ENCODE measurements at regions not wholly inside any gene's neighbourhood (a gene's known extent, or its start where the extent isn't known, plus 50 kb on each side); places are given as distances from the start of the nearest gene placed in this dataset.

DNA sequence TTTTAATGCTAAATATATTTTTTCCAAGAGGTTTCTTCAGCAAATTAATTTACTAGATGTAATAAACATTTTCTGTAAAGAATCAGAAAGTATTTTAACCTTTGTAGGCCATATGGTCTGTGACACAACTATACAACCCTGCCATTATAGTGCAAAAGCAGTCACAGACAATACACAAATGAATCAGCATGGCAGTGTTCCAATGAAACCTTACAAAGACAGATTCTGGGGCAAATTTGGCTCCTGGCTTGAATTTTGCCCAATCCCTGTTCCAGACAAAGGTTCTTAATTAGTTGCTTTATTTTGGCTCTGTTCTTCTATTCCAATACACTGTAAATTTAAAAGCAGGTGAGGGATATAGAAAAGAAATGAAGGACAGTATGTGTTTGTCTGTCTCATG is 352.5 kb downstream of the C12orf50 start:
- Histone ChIP-seq H3K27ac (no peak overlapping the region), H3K9me3 (ENCODE audit: low read depth) (no peaks in the 10 kb centered on the region), H3K36me3 (no peaks in the 10 kb centered on the region), H3K4me1 (ENCODE audit: low read depth) (no peaks in the 10 kb centered on the region), H3K27me3 (no peaks in the 10 kb centered on the region), H3K4me3 (no peak overlapping the region)
- peak in 1 of 2 donors; percentile 14 for DNase-seq (ENCODE audit: low read depth in 1 of 2, low spot score in 1 of 2)
- TF ChIP-seq, protein P1, sequence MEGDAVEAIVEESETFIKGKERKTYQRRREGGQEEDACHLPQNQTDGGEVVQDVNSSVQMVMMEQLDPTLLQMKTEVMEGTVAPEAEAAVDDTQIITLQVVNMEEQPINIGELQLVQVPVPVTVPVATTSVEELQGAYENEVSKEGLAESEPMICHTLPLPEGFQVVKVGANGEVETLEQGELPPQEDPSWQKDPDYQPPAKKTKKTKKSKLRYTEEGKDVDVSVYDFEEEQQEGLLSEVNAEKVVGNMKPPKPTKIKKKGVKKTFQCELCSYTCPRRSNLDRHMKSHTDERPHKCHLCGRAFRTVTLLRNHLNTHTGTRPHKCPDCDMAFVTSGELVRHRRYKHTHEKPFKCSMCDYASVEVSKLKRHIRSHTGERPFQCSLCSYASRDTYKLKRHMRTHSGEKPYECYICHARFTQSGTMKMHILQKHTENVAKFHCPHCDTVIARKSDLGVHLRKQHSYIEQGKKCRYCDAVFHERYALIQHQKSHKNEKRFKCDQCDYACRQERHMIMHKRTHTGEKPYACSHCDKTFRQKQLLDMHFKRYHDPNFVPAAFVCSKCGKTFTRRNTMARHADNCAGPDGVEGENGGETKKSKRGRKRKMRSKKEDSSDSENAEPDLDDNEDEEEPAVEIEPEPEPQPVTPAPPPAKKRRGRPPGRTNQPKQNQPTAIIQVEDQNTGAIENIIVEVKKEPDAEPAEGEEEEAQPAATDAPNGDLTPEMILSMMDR (IDR thresholded peaks at IDR 0.05; ENCODE audit: low read depth, low read length): no peak

DNA sequence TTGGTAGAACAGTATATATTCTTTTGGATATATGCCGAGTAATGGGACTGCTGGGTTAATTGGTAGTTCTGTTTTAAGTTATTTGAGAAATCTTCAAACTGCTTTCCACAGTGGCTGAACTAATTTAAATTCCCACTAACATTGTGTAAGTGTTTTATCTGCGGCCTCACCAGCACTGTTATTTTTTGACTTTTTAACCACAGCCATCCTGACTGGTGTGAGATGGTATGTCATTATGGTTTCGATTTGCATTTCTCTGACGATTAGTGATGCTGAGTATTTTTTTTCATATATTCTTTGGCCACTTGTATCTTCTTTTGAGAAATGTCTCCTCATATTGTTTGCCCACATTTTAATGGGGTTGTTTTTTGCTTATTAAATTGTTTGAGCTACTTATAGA is 357.4 kb downstream of the C12orf50 start:
- H3K9me3 ChIP-seq (ENCODE audit: low read depth): no peaks in the 10 kb centered on the region
- no peaks in the 10 kb centered on the region for H3K4me1 ChIP-seq (ENCODE audit: low read depth)
- no peaks in the 10 kb centered on the region for H3K36me3 ChIP-seq
- no peak overlapping the region for H3K4me3 ChIP-seq
- no peak overlapping the region for H3K27ac ChIP-seq
- TF ChIP-seq, protein P1 (IDR thresholded peaks at IDR 0.05; ENCODE audit: low read depth, low read length): no peak
- peak in 1 of 2 donors; percentile 13 for DNase-seq (ENCODE audit: low read depth in 1 of 2, low spot score in 1 of 2)
- no peaks in the 10 kb centered on the region for H3K27me3 ChIP-seq

DNA sequence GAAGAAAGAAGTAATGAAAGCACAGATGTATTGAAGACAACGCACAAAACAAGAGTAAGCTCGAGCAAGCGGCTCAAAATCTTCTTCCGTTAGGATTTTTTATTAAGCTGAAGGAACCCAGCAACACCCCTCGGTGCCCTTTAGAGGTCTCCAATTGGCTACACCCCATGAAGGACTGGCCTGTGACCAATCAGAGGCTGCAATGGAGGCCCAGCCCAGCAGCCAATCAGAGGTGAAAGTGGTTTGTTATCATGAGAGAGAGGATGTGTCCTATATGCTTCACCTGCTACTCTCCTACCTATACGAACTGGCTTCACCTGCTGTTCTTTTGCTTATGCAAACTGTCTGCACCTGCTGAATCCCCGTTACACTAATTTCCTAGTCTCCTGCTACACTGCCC is 358.8 kb downstream of the C12orf50 start:
- no peak for DNase-seq (ENCODE audit: low read depth in 1 of 2, low spot score in 1 of 2)
- Histone ChIP-seq H3K9me3 (ENCODE audit: low read depth) (no peaks in the 10 kb centered on the region), H3K36me3 (no peaks in the 10 kb centered on the region), H3K27me3 (no peaks in the 10 kb centered on the region), H3K4me3 (no peak overlapping the region), H3K27ac (no peak overlapping the region), H3K4me1 (ENCODE audit: low read depth) (no peaks in the 10 kb centered on the region)
- TF ChIP-seq, protein P1 (IDR thresholded peaks at IDR 0.05; ENCODE audit: low read depth, low read length): no peak

DNA sequence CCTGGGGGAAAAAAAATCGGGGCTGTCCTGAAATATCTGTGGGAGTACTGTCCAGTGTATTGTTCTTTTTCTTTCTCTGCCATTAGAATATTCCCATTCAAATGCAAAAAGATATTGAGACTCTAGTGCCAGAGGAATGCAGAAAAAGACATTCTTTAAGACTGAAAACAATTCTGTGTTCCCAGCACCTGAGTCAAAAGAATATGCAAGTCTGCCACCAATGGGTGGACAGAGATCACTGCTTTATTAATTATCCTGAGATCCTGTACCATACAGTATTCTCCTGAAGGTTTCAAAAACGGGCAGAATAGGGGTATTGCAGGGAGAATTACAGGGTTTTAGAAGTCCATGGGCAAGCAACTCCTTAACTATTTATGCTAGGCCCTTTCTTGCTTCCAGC is 361.8 kb downstream of the C12orf50 start:
- TF ChIP-seq, protein P1 (IDR thresholded peaks at IDR 0.05; ENCODE audit: low read depth, low read length): peak; percentile 42
- H3K4me3 ChIP-seq: no peak overlapping the region
- H3K27ac ChIP-seq: no peak overlapping the region
- no peaks in the 10 kb centered on the region for H3K4me1 ChIP-seq (ENCODE audit: low read depth)
- no peaks in the 10 kb centered on the region for H3K36me3 ChIP-seq
- H3K9me3 ChIP-seq (ENCODE audit: low read depth): no peaks in the 10 kb centered on the region
- H3K27me3 ChIP-seq: no peaks in the 10 kb centered on the region
- DNase-seq (ENCODE audit: low read depth in 1 of 2, low spot score in 1 of 2): peak in 1 of 2 donors; percentile 82

DNA sequence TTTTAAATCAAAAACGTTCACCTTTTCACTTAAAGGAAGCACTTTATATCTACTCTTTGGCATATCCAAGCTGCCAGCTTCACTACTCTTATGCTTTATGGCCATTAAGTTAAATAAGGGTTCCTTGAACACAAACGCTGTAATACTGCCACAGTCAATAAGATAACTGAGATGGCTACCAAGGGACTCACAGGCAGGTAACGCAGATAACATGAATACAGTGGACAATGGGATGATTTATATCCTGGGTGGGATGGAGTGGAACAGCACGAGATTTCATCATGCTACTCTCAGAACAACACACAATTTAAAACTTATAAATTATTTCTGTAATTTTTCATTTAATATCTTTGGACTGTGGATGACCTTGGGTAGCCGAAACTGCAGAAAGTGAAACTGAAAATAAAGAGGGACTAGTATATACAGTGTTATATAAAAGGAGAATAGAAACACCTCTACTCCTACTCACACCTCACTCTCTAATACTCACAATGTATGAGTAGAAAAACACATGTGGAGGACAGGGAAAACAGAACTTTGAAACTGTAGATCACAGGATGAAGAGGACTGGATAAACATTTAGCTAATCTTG is 367.3 kb downstream of the C12orf50 start:
- Histone ChIP-seq H3K4me1 (ENCODE audit: low read depth) (no peaks in the 10 kb centered on the region), H3K4me3 (no peak overlapping the region), H3K9me3 (ENCODE audit: low read depth) (no peaks in the 10 kb centered on the region), H3K36me3 (no peaks in the 10 kb centered on the region), H3K27me3 (no peaks in the 10 kb centered on the region), H3K27ac (no peak overlapping the region)
- no peak for DNase-seq (ENCODE audit: low read depth in 1 of 2, low spot score in 1 of 2)
- TF ChIP-seq, protein P1 (IDR thresholded peaks at IDR 0.05; ENCODE audit: low read depth, low read length): no peak
